HepG2 (cell line): ENCODE measurements at regions not wholly inside any gene's neighbourhood (a gene's known extent, or its start where the extent isn't known, plus 50 kb on each side); places are given as distances from the start of the nearest gene placed in this dataset.

Experiments
- HNF4A ChIP-seq: sonication (generic); formaldehyde crosslinking; IDR thresholded peaks from 2 replicates; pipeline ENCODE4 v1.4.0; 2020; ENCODE audit warnings: missing genetic modification reagents
- KAT2B ChIP-seq: fragments of 150-350 bp; IDR thresholded peaks from 2 replicates; pipeline ENCODE4 v1.6.1; 2014; ENCODE audit warnings: low read depth, low read length, borderline replicate concordance
- NCOR1 ChIP-seq: fragments of 200-600 bp; sonication (generic); IDR thresholded peaks from 2 replicates; pipeline ENCODE4 v1.7.0; 2017; ENCODE audit warnings: antibody characterized with exemption, low read length, borderline replicate concordance
- RBFOX2 ChIP-seq: fragments of 200-400 bp; formaldehyde crosslinking; IDR thresholded peaks from 2 replicates; pipeline ENCODE4 v1.6.1; 2017; ENCODE audit warnings: low read depth, mild to moderate bottlenecking, low read length
- SAFB2 ChIP-seq: sonication (generic); formaldehyde crosslinking; IDR thresholded peaks from 2 replicates; pipeline ENCODE4 v1.5.1; 2020; ENCODE audit warnings: missing genetic modification reagents, low read depth, mild to moderate bottlenecking, borderline replicate concordance
- SIN3A ChIP-seq: IDR thresholded peaks from 2 replicates; pipeline ENCODE4 v1.6.1; 2011; ENCODE audit warnings: low read depth, mild to moderate bottlenecking, control low read depth, low read length, borderline replicate concordance
- TCF7 ChIP-seq: sonication (generic); IDR thresholded peaks from 2 replicates; pipeline ENCODE4 v1.6.1; 2016; ENCODE audit warnings: antibody characterized with exemption, low read depth
- ZNF768 ChIP-seq: sonication (generic); formaldehyde crosslinking; IDR thresholded peaks from 2 replicates; pipeline ENCODE4 v1.4.0; 2020; ENCODE audit warnings: missing genetic modification reagents

DNA sequence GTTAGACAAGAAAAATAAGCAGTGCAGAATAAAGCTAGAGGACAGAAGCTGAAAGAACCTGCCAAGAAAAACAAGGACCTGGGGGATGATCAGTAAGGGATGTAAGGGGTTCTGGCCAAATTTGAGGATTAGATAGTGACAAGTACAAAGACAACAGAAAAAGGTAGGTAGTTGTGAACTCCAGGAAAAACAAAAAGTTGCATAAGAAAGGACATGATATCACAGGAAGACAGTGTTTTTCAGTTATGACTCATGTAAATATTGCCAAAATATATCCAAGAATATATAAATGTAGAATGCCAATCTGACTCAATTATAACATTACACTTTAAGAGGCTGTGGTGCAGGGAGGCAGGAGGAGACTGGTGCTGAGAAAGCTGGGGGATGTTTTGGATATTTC is 209.8 kb upstream of the SH3BP4 start:
- TF ChIP-seq NCOR1, result no peak
- TF ChIP-seq ZNF768, result no peak
- no peak for TF ChIP-seq KAT2B
- TF ChIP-seq SAFB2, result no peak
- no peak for TF ChIP-seq RBFOX2
- no peak for TF ChIP-seq SIN3A
- no peak for TF ChIP-seq TCF7
- TF ChIP-seq HNF4A, result no peak
